ENCODE measurements at regions not wholly inside any gene's neighbourhood (a gene's known extent, or its start where the extent isn't known, plus 50 kb on each side); places are given as distances from the start of the nearest gene placed in this dataset.

- in situ Hi-C loops (cut with MboI; ENCODE audit: low sequenced_read_pairs): no loop called here
- no peaks in the 10 kb centered on the region for H3K36me3 ChIP-seq (replicated peaks)
- H3K4me3 ChIP-seq: no peak overlapping the region
- H3K27me3 ChIP-seq (ENCODE audit: low read depth): no peaks in the 10 kb centered on the region
- no peaks in the 10 kb centered on the region for H3K4me1 ChIP-seq
- DNase-seq (ENCODE audit: low spot score in 2 of 2): no peak
- no peaks in the 10 kb centered on the region for H3K9me3 ChIP-seq
Observed at GRCh38 chr21:24260751-24261150, 1346.5 kb downstream of the MRPL39 start.

- no peaks in the 10 kb centered on the region for H3K27me3 ChIP-seq (ENCODE audit: low read depth)
- no peaks in the 10 kb centered on the region for H3K36me3 ChIP-seq (replicated peaks)
- no peak overlapping the region for H3K4me3 ChIP-seq
- no peaks in the 10 kb centered on the region for H3K9me3 ChIP-seq
- no peaks in the 10 kb centered on the region for H3K4me1 ChIP-seq
- DNase-seq (ENCODE audit: low spot score in 2 of 2): no peak
- in situ Hi-C loops (cut with MboI; ENCODE audit: low sequenced_read_pairs): no loop called here
Observed at GRCh38 chr21:24259241-24259640, 1348.0 kb downstream of the MRPL39 start.

- Histone ChIP-seq H3K36me3 (replicated peaks) (no peaks in the 10 kb centered on the region), H3K4me3 (no peak overlapping the region), H3K9me3 (no peaks in the 10 kb centered on the region), H3K4me1 (no peaks in the 10 kb centered on the region), H3K27me3 (ENCODE audit: low read depth) (no peaks in the 10 kb centered on the region)
- DNase-seq (ENCODE audit: low spot score in 2 of 2): no peak
- in situ Hi-C loops (cut with MboI; ENCODE audit: low sequenced_read_pairs): no loop called here
Observed at GRCh38 chr21:24255591-24255990, 1351.7 kb downstream of the MRPL39 start.

GRCh38 chr21:24225431-24225830 lies 1381.8 kb downstream of the MRPL39 start:
- H3K4me3 ChIP-seq: no peak overlapping the region
- H3K36me3 ChIP-seq (replicated peaks): no peaks in the 10 kb centered on the region
- H3K4me1 ChIP-seq: no peaks in the 10 kb centered on the region
- no peaks in the 10 kb centered on the region for H3K27me3 ChIP-seq (ENCODE audit: low read depth)
- in situ Hi-C loops (cut with MboI; ENCODE audit: low sequenced_read_pairs): no loop called here
- no peak for DNase-seq (ENCODE audit: low spot score in 2 of 2)
- no peaks in the 10 kb centered on the region for H3K9me3 ChIP-seq

- Histone ChIP-seq H3K4me1 (no peaks in the 10 kb centered on the region), H3K36me3 (replicated peaks) (no peaks in the 10 kb centered on the region), H3K27me3 (ENCODE audit: low read depth) (no peaks in the 10 kb centered on the region), H3K9me3 (no peaks in the 10 kb centered on the region), H3K4me3 (no peak overlapping the region)
- no peak for DNase-seq (ENCODE audit: low spot score in 2 of 2)
- in situ Hi-C loops (cut with MboI; ENCODE audit: low sequenced_read_pairs): no loop called here
Observed at GRCh38 chr21:24224422-24224821, 1382.9 kb downstream of the MRPL39 start.

- H3K4me3 ChIP-seq: no peak overlapping the region
- no peaks in the 10 kb centered on the region for H3K36me3 ChIP-seq (replicated peaks)
- in situ Hi-C loops (cut with MboI; ENCODE audit: low sequenced_read_pairs): no loop called here
- no peak for DNase-seq (ENCODE audit: low spot score in 2 of 2)
- H3K27me3 ChIP-seq (ENCODE audit: low read depth): no peaks in the 10 kb centered on the region
- H3K9me3 ChIP-seq: no peaks in the 10 kb centered on the region
- H3K4me1 ChIP-seq: no peaks in the 10 kb centered on the region
Observed at GRCh38 chr21:24223624-24224023, 1383.7 kb downstream of the MRPL39 start.

- Histone ChIP-seq H3K4me3 (no peak overlapping the region), H3K36me3 (replicated peaks) (no peaks in the 10 kb centered on the region), H3K4me1 (no peaks in the 10 kb centered on the region), H3K9me3 (no peaks in the 10 kb centered on the region), H3K27me3 (ENCODE audit: low read depth) (no peaks in the 10 kb centered on the region)
- DNase-seq (ENCODE audit: low spot score in 2 of 2): no peak
- in situ Hi-C loops (cut with MboI; ENCODE audit: low sequenced_read_pairs): no loop called here
Observed at GRCh38 chr21:24222676-24223075, 1384.6 kb downstream of the MRPL39 start.

GRCh38 chr21:24220446-24220845 lies 1386.8 kb downstream of the MRPL39 start:
- no peaks in the 10 kb centered on the region for H3K27me3 ChIP-seq (ENCODE audit: low read depth)
- no peak for DNase-seq (ENCODE audit: low spot score in 2 of 2)
- H3K9me3 ChIP-seq: no peaks in the 10 kb centered on the region
- H3K4me3 ChIP-seq: no peak overlapping the region
- no peaks in the 10 kb centered on the region for H3K4me1 ChIP-seq
- in situ Hi-C loops (cut with MboI; ENCODE audit: low sequenced_read_pairs): no loop called here
- no peaks in the 10 kb centered on the region for H3K36me3 ChIP-seq (replicated peaks)

- no peak for DNase-seq (ENCODE audit: low spot score in 2 of 2)
- in situ Hi-C loops (cut with MboI; ENCODE audit: low sequenced_read_pairs): no loop called here
- no peaks in the 10 kb centered on the region for H3K4me1 ChIP-seq
- H3K36me3 ChIP-seq (replicated peaks): no peaks in the 10 kb centered on the region
- no peaks in the 10 kb centered on the region for H3K9me3 ChIP-seq
- no peaks in the 10 kb centered on the region for H3K27me3 ChIP-seq (ENCODE audit: low read depth)
- H3K4me3 ChIP-seq: no peak overlapping the region
Observed at GRCh38 chr21:24217151-24217550, 1390.1 kb downstream of the MRPL39 start.

GRCh38 chr21:24210130-24210529 lies 1397.2 kb downstream of the MRPL39 start:
- in situ Hi-C loops (cut with MboI; ENCODE audit: low sequenced_read_pairs): no loop called here
- H3K9me3 ChIP-seq: no peaks in the 10 kb centered on the region
- H3K36me3 ChIP-seq (replicated peaks): no peaks in the 10 kb centered on the region
- H3K4me3 ChIP-seq: no peak overlapping the region
- H3K4me1 ChIP-seq: no peaks in the 10 kb centered on the region
- no peak for DNase-seq (ENCODE audit: low spot score in 2 of 2)
- no peaks in the 10 kb centered on the region for H3K27me3 ChIP-seq (ENCODE audit: low read depth)

GRCh38 chr21:24208562-24209260 lies 1398.6 kb downstream of the MRPL39 start:
- DNase-seq (ENCODE audit: low spot score in 2 of 2): no peak
- H3K9me3 ChIP-seq: no peaks in the 10 kb centered on the region
- no peak overlapping the region for H3K4me3 ChIP-seq
- H3K4me1 ChIP-seq: no peaks in the 10 kb centered on the region
- no peaks in the 10 kb centered on the region for H3K27me3 ChIP-seq (ENCODE audit: low read depth)
- H3K36me3 ChIP-seq (replicated peaks): no peaks in the 10 kb centered on the region
- in situ Hi-C loops (cut with MboI; ENCODE audit: low sequenced_read_pairs): no loop called here

- no peaks in the 10 kb centered on the region for H3K9me3 ChIP-seq
- DNase-seq (ENCODE audit: low spot score in 2 of 2): no peak
- in situ Hi-C loops (cut with MboI; ENCODE audit: low sequenced_read_pairs): no loop called here
- H3K4me3 ChIP-seq: no peak overlapping the region
- no peaks in the 10 kb centered on the region for H3K36me3 ChIP-seq (replicated peaks)
- H3K4me1 ChIP-seq: no peaks in the 10 kb centered on the region
- H3K27me3 ChIP-seq (ENCODE audit: low read depth): no peaks in the 10 kb centered on the region
Observed at GRCh38 chr21:24205319-24205718, 1402.0 kb downstream of the MRPL39 start.

- Histone ChIP-seq H3K4me1 (no peaks in the 10 kb centered on the region), H3K27me3 (ENCODE audit: low read depth) (no peaks in the 10 kb centered on the region), H3K4me3 (no peak overlapping the region), H3K36me3 (replicated peaks) (no peaks in the 10 kb centered on the region), H3K9me3 (no peaks in the 10 kb centered on the region)
- no peak for DNase-seq (ENCODE audit: low spot score in 2 of 2)
- in situ Hi-C loops (cut with MboI; ENCODE audit: low sequenced_read_pairs): no loop called here
Observed at GRCh38 chr21:24204641-24205040, 1402.6 kb downstream of the MRPL39 start.

GRCh38 chr21:24200052-24200451 lies 1407.2 kb downstream of the MRPL39 start:
- Histone ChIP-seq H3K9me3 (no peaks in the 10 kb centered on the region), H3K36me3 (replicated peaks) (no peaks in the 10 kb centered on the region), H3K27me3 (ENCODE audit: low read depth) (no peaks in the 10 kb centered on the region), H3K4me1 (no peaks in the 10 kb centered on the region), H3K4me3 (no peak overlapping the region)
- no peak for DNase-seq (ENCODE audit: low spot score in 2 of 2)
- in situ Hi-C loops (cut with MboI; ENCODE audit: low sequenced_read_pairs): no loop called here

GRCh38 chr21:24197923-24198322 lies 1409.4 kb downstream of the MRPL39 start:
- H3K36me3 ChIP-seq (replicated peaks): no peaks in the 10 kb centered on the region
- H3K27me3 ChIP-seq (ENCODE audit: low read depth): no peaks in the 10 kb centered on the region
- no peaks in the 10 kb centered on the region for H3K4me1 ChIP-seq
- DNase-seq (ENCODE audit: low spot score in 2 of 2): no peak
- no peak overlapping the region for H3K4me3 ChIP-seq
- in situ Hi-C loops (cut with MboI; ENCODE audit: low sequenced_read_pairs): no loop called here
- no peaks in the 10 kb centered on the region for H3K9me3 ChIP-seq
